ENCODE measurements at regions not wholly inside any gene's neighbourhood (a gene's known extent, or its start where the extent isn't known, plus 50 kb on each side); places are given as distances from the start of the nearest gene placed in this dataset.
"Not testable (repeated sequence)": the region's sequence is repeated elsewhere in the genome, so short reads cannot be mapped to it uniquely, and the experiment has no call there.

DNA sequence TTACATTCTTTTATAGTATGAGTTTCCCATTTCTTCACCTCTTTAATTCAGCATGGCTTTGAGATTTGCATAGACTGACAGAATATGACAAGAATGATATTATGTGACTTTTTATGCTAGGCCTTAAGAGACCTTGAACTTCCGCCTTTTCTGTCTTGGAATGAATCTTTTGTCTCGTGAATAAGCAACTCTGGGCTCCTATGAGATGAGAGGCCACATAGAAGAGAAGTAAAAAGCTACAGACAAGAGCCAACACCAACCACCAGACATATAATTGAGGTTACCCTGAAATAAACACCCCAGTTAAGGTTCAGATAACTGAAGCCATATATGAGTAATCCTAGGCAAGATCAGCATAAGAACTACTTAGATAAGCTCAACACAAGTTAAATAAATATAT lies 600.8 kb downstream of the MEI4 start:
- H3K9me3 ChIP-seq (ENCODE audit: low read depth, low read length, poor library complexity, severe bottlenecking): no peaks in the 10 kb centered on the region
- no peaks in the 10 kb centered on the region for H3K36me3 ChIP-seq (ENCODE audit: insufficient read depth, low read length, poor library complexity, severe bottlenecking)
- BruUV-seq (replicated peaks): no TSS peak
- intact Hi-C loops (cut with micrococcal nuclease; ENCODE audit: unreplicated experiment): no loop called here
- H3K27me3 ChIP-seq (replicated peaks; ENCODE audit: insufficient read depth, low read depth, low read length, poor library complexity): no peaks in the 10 kb centered on the region
- no peaks in the 10 kb centered on the region for H3K4me1 ChIP-seq (ENCODE audit: insufficient read depth, low read length, poor library complexity, severe bottlenecking)
- no peak overlapping the region for H3K4me3 ChIP-seq (ENCODE audit: low read depth, low read length, poor library complexity, severe bottlenecking)
- H3K27ac ChIP-seq (ENCODE audit: low read depth, low read length, poor library complexity, severe bottlenecking): no peak overlapping the region
- no peak for DNase-seq (ENCODE audit: low spot score)
- TF ChIP-seq, protein P1, sequence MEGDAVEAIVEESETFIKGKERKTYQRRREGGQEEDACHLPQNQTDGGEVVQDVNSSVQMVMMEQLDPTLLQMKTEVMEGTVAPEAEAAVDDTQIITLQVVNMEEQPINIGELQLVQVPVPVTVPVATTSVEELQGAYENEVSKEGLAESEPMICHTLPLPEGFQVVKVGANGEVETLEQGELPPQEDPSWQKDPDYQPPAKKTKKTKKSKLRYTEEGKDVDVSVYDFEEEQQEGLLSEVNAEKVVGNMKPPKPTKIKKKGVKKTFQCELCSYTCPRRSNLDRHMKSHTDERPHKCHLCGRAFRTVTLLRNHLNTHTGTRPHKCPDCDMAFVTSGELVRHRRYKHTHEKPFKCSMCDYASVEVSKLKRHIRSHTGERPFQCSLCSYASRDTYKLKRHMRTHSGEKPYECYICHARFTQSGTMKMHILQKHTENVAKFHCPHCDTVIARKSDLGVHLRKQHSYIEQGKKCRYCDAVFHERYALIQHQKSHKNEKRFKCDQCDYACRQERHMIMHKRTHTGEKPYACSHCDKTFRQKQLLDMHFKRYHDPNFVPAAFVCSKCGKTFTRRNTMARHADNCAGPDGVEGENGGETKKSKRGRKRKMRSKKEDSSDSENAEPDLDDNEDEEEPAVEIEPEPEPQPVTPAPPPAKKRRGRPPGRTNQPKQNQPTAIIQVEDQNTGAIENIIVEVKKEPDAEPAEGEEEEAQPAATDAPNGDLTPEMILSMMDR (conservative IDR thresholded peaks at IDR 0.05; ENCODE audit: low read depth, low read length): no peak
- no peak for TF ChIP-seq EZH2 (IDR thresholded peaks at IDR 0.05; ENCODE audit: borderline replicate concordance, low read depth, low read length, poor library complexity, severe bottlenecking)
- ChIA-PET CTCF (no interaction called here), POLR2A (ENCODE audit: low non-redundant PET) (no interaction called here)

DNA sequence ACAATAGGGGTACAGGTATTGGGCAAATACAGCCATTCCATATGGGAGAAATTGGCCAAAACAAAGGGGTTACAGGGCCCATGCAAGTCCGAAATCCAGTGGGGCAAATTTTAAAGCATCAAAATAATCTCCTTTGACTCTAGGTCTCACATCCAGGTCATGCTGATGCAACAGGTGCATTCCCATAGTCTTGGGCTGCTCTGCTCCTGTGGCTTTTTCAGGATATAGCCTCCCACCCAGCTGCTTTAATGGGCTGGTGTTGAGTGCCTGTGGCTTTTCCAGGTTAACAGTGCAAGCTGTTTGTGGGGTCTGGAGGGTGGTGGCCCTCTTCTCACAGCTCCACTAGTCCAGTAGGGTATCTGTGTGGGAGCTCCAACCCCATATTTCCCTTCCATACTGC lies 607.1 kb downstream of the MEI4 start:
- TF ChIP-seq EZH2 (IDR thresholded peaks at IDR 0.05; ENCODE audit: borderline replicate concordance, low read depth, low read length, poor library complexity, severe bottlenecking): no peak
- TF ChIP-seq, protein P1 (conservative IDR thresholded peaks at IDR 0.05; ENCODE audit: low read depth, low read length): no peak
- no peak overlapping the region for H3K4me3 ChIP-seq (ENCODE audit: low read depth, low read length, poor library complexity, severe bottlenecking)
- ChIA-PET POLR2A (ENCODE audit: low non-redundant PET) (no interaction called here), CTCF (no interaction called here)
- DNase-seq (ENCODE audit: low spot score): no peak
- H3K27ac ChIP-seq (ENCODE audit: low read depth, low read length, poor library complexity, severe bottlenecking): no peak overlapping the region
- no peaks in the 10 kb centered on the region for H3K4me1 ChIP-seq (ENCODE audit: insufficient read depth, low read length, poor library complexity, severe bottlenecking)
- no peaks in the 10 kb centered on the region for H3K27me3 ChIP-seq (replicated peaks; ENCODE audit: insufficient read depth, low read depth, low read length, poor library complexity)
- intact Hi-C loops (cut with micrococcal nuclease; ENCODE audit: unreplicated experiment): no loop called here
- H3K36me3 ChIP-seq (ENCODE audit: insufficient read depth, low read length, poor library complexity, severe bottlenecking): no peaks in the 10 kb centered on the region
- no peaks in the 10 kb centered on the region for H3K9me3 ChIP-seq (ENCODE audit: low read depth, low read length, poor library complexity, severe bottlenecking)
- BruUV-seq (replicated peaks): no TSS peak

DNA sequence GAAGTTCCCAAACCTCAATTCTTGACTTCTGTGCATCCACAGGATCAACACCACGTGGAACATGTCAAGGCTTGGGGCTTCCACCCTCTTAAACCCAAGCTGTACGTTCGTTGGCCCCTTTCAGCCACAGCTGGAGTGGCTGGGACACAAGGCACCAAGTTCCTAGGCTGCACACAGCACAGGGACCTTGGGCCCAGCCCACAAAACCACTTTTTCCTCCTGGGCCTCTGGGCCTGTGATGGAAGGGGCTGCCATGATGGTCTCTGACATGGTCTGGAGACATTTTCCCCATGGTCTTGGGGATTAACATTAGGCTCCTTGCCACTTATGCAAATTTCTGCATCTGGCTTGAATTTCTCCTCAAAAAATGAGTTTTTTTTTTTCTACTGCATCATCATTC lies 606.9 kb upstream of the IRAK1BP1 start:
- H3K9me3 ChIP-seq (ENCODE audit: low read depth, low read length, poor library complexity, severe bottlenecking); H3K27ac ChIP-seq (ENCODE audit: low read depth, low read length, poor library complexity, severe bottlenecking); BruUV-seq (replicated peaks); H3K36me3 ChIP-seq (ENCODE audit: insufficient read depth, low read length, poor library complexity, severe bottlenecking); intact Hi-C loops (cut with micrococcal nuclease; ENCODE audit: unreplicated experiment); DNase-seq (ENCODE audit: low spot score); POLR2A ChIA-PET (ENCODE audit: low non-redundant PET); H3K4me1 ChIP-seq (ENCODE audit: insufficient read depth, low read length, poor library complexity, severe bottlenecking); H3K4me3 ChIP-seq (ENCODE audit: low read depth, low read length, poor library complexity, severe bottlenecking); CTCF ChIA-PET; H3K27me3 ChIP-seq (replicated peaks; ENCODE audit: insufficient read depth, low read depth, low read length, poor library complexity): not testable (repeated sequence)

DNA sequence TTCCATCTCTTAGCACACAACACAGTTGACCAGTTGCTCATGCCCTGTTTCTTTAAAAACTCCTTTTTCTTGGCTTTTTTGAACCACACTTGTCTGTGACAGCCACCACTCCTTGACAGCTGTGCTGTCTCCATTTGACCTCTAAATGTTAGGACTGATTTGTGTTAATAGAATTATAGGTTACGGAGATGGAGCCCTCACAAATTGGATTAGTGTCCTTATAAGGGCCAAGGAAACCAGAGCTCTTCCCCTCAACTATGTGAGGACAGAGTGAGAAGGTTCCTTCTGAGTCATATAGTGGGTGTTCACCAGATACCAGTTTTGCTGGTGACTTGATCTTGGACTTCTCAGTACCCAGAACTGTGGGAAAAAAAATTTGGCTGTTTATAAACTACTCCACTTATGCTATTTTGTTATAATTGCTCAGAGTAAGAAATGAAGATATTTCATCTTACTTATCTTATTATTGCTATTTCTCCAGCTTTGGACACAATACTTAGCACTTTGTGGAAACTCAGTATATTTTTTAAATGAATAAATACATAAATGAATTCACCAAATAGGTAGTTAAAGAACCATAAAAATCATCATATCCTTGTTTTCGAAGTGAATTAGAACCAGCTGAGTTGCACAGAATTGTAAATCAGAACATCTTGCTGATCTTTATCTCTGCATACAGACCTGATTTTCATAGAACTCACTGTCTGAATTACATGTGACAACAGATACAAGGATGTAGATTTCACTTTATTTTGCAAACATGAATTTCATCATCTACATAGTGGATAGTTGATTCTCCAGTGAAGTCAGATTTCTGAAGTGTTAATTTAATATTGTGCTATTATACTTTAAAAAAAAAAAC lies 598.5 kb upstream of the IRAK1BP1 start:
- Histone ChIP-seq H3K27ac (ENCODE audit: low read depth, low read length, poor library complexity, severe bottlenecking) (no peak overlapping the region), H3K4me1 (ENCODE audit: insufficient read depth, low read length, poor library complexity, severe bottlenecking) (no peaks in the 10 kb centered on the region), H3K27me3 (replicated peaks; ENCODE audit: insufficient read depth, low read depth, low read length, poor library complexity) (no peaks in the 10 kb centered on the region), H3K9me3 (ENCODE audit: low read depth, low read length, poor library complexity, severe bottlenecking) (no peaks in the 10 kb centered on the region), H3K4me3 (ENCODE audit: low read depth, low read length, poor library complexity, severe bottlenecking) (no peak overlapping the region), H3K36me3 (ENCODE audit: insufficient read depth, low read length, poor library complexity, severe bottlenecking) (no peaks in the 10 kb centered on the region)
- CTCF ChIA-PET: no interaction called here
- POLR2A ChIA-PET (ENCODE audit: low non-redundant PET): no interaction called here
- BruUV-seq (replicated peaks): no TSS peak
- DNase-seq (ENCODE audit: low spot score): no peak
- TF ChIP-seq EZH2 (IDR thresholded peaks at IDR 0.05; ENCODE audit: borderline replicate concordance, low read depth, low read length, poor library complexity, severe bottlenecking): no peak
- intact Hi-C loops (cut with micrococcal nuclease; ENCODE audit: unreplicated experiment): no loop called here
